ENCODE measurements at regions not wholly inside any gene's neighbourhood (a gene's known extent, or its start where the extent isn't known, plus 50 kb on each side); places are given as distances from the start of the nearest gene placed in this dataset.
A peak's percentile ranks its signal among the peaks of the same experiment; 100 is the strongest.

- TF ChIP-seq CTCF (IDR thresholded peaks at IDR 0.05) (no peak), MAX (IDR thresholded peaks at IDR 0.05; ENCODE audit: low read depth) (no peak), SMC3 (IDR thresholded peaks at IDR 0.05; ENCODE audit: low read depth, low read length) (peak; percentile 2; the same call in 1 of the 2 replicates), POLR2AphosphoS5 (IDR thresholded peaks at IDR 0.05; ENCODE audit: low read depth, low read length) (no peak), RXRA (IDR thresholded peaks at IDR 0.05; ENCODE audit: borderline replicate concordance, low read depth) (no peak), FOSL2 (IDR thresholded peaks at IDR 0.05; ENCODE audit: borderline replicate concordance, low read depth) (no peak), EP300 (IDR thresholded peaks at IDR 0.05; ENCODE audit: borderline replicate concordance in 1 of 2, low read depth in 1 of 2, low read length in 1 of 2) (0 out of 4 replicates have a peak, but pooled peaks of 1 of the 2 experiments have one; percentile 19), FOXM1 (IDR thresholded peaks at IDR 0.05; ENCODE audit: low read depth) (no peak), USF1 (IDR thresholded peaks at IDR 0.05; ENCODE audit: borderline replicate concordance, low read depth) (no peak), TAF1 (IDR thresholded peaks at IDR 0.05; ENCODE audit: borderline replicate concordance, low read depth, low read length) (no peak), PBX3 (IDR thresholded peaks at IDR 0.05) (no peak), RCOR1 (IDR thresholded peaks at IDR 0.05; ENCODE audit: low read length) (no peak), USF2 (IDR thresholded peaks at IDR 0.05; ENCODE audit: borderline replicate concordance, low read depth, low read length) (0 out of 2 replicates have a peak, but pooled peaks have one; percentile 10)
Measured at GRCh38 chr9:129408535-129409215, 212.2 kb downstream of the C9orf50 start.
